ENCODE measurements at regions not wholly inside any gene's neighbourhood (a gene's known extent, or its start where the extent isn't known, plus 50 kb on each side); places are given as distances from the start of the nearest gene placed in this dataset.

DNA sequence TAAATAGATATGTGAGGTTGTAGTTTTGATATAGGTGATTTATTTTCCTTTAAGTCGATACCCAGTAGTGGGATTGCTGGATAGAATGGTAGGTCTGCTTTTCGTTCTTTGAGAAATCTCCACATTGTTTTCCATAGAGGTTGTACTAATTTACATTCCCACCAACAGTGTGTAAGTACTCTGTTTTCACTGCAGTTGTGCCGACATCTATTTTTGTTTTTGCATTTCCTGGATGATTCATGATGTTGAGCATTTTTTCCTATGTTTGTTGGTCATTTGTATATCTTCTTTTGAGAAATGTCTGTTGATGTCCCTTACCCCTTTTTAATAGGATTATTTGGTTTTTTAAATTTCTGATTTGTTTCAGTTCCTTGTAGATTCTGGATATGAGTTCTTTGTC lies 120.7 kb downstream of the NAA11 start:
- Histone ChIP-seq H3K27me3 (ENCODE audit: insufficient read depth, low read depth, low read length) (no peaks in the 10 kb centered on the region), H3K27ac (ENCODE audit: low read length) (no peak overlapping the region), H3K4me2 (ENCODE audit: low read length) (no peak overlapping the region)

DNA sequence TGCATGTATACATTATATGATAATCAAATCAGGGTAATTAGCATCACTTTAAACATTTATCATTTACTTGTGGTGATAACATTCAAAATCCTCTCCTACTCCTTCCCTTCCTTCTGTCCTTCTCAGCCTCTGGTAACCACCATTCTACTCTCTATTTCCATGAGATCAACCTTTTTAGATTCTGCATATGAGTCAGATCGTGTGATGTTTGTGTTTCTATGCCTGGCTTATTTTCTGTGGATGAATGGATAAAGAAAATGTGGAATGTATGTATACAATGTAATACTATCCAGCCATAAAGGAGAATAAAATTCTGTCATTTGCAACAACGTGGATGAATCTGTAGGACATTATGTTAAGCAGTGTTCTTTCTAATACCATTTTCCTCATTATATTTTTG lies 123.9 kb downstream of the NAA11 start:
- H3K9ac ChIP-seq (ENCODE audit: low read length), result no peak overlapping the region
- H3K36me3 ChIP-seq (ENCODE audit: insufficient read depth, low read length), result no peaks in the 10 kb centered on the region
- H3K4me2 ChIP-seq (ENCODE audit: low read length), result no peak overlapping the region
- H3K9me3 ChIP-seq (ENCODE audit: low read length), result no peaks in the 10 kb centered on the region
- H3F3A ChIP-seq (ENCODE audit: insufficient read depth, low read length, poor library complexity, severe bottlenecking), result no peaks in the 10 kb centered on the region
- H3K9me2 ChIP-seq (ENCODE audit: insufficient read depth, low read length), result no peaks in the 10 kb centered on the region
- no peak overlapping the region for H3K27ac ChIP-seq (ENCODE audit: low read length)
- H3K27me3 ChIP-seq (ENCODE audit: insufficient read depth, low read depth, low read length), result no peaks in the 10 kb centered on the region
- H4K20me1 ChIP-seq (ENCODE audit: insufficient read depth), result no peaks in the 10 kb centered on the region
- no peak overlapping the region for H2AFZ ChIP-seq (ENCODE audit: low read depth, low read length)
- H3K79me2 ChIP-seq (replicated peaks; ENCODE audit: insufficient read depth, low read length), result no peaks in the 10 kb centered on the region
- TF ChIP-seq MXI1 (conservative IDR thresholded peaks at IDR 0.05; ENCODE audit: poor library complexity, severe bottlenecking) (no peak), EP300 (conservative IDR thresholded peaks at IDR 0.05; ENCODE audit: poor library complexity, severe bottlenecking) (no peak)
- no peak overlapping the region for H3K4me3 ChIP-seq (ENCODE audit: low read length)

More for the DNA sequence above, 120.7 kb downstream of the NAA11 start:
- H3K9me2 ChIP-seq (ENCODE audit: insufficient read depth, low read length), result no peaks in the 10 kb centered on the region
- no peaks in the 10 kb centered on the region for H3K36me3 ChIP-seq (ENCODE audit: insufficient read depth, low read length)
- H3K4me3 ChIP-seq (ENCODE audit: low read length), result no peak overlapping the region
- H4K20me1 ChIP-seq (ENCODE audit: insufficient read depth), result no peaks in the 10 kb centered on the region
- H3F3A ChIP-seq (ENCODE audit: insufficient read depth, low read length, poor library complexity, severe bottlenecking), result no peaks in the 10 kb centered on the region
- TF ChIP-seq, protein P1, sequence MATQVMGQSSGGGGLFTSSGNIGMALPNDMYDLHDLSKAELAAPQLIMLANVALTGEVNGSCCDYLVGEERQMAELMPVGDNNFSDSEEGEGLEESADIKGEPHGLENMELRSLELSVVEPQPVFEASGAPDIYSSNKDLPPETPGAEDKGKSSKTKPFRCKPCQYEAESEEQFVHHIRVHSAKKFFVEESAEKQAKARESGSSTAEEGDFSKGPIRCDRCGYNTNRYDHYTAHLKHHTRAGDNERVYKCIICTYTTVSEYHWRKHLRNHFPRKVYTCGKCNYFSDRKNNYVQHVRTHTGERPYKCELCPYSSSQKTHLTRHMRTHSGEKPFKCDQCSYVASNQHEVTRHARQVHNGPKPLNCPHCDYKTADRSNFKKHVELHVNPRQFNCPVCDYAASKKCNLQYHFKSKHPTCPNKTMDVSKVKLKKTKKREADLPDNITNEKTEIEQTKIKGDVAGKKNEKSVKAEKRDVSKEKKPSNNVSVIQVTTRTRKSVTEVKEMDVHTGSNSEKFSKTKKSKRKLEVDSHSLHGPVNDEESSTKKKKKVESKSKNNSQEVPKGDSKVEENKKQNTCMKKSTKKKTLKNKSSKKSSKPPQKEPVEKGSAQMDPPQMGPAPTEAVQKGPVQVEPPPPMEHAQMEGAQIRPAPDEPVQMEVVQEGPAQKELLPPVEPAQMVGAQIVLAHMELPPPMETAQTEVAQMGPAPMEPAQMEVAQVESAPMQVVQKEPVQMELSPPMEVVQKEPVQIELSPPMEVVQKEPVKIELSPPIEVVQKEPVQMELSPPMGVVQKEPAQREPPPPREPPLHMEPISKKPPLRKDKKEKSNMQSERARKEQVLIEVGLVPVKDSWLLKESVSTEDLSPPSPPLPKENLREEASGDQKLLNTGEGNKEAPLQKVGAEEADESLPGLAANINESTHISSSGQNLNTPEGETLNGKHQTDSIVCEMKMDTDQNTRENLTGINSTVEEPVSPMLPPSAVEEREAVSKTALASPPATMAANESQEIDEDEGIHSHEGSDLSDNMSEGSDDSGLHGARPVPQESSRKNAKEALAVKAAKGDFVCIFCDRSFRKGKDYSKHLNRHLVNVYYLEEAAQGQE (IDR thresholded peaks at IDR 0.05; ENCODE audit: borderline replicate concordance), result no peak
- TF ChIP-seq MXI1 (conservative IDR thresholded peaks at IDR 0.05; ENCODE audit: poor library complexity, severe bottlenecking), result no peak
- TF ChIP-seq, protein P2, sequence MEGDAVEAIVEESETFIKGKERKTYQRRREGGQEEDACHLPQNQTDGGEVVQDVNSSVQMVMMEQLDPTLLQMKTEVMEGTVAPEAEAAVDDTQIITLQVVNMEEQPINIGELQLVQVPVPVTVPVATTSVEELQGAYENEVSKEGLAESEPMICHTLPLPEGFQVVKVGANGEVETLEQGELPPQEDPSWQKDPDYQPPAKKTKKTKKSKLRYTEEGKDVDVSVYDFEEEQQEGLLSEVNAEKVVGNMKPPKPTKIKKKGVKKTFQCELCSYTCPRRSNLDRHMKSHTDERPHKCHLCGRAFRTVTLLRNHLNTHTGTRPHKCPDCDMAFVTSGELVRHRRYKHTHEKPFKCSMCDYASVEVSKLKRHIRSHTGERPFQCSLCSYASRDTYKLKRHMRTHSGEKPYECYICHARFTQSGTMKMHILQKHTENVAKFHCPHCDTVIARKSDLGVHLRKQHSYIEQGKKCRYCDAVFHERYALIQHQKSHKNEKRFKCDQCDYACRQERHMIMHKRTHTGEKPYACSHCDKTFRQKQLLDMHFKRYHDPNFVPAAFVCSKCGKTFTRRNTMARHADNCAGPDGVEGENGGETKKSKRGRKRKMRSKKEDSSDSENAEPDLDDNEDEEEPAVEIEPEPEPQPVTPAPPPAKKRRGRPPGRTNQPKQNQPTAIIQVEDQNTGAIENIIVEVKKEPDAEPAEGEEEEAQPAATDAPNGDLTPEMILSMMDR (IDR thresholded peaks at IDR 0.05; ENCODE audit: poor library complexity, severe bottlenecking), result no peak
- TF ChIP-seq SMC3 (conservative IDR thresholded peaks at IDR 0.05; ENCODE audit: poor library complexity), result no peak
- no peak for TF ChIP-seq EP300 (conservative IDR thresholded peaks at IDR 0.05; ENCODE audit: poor library complexity, severe bottlenecking)
- TF ChIP-seq TAF1 (IDR thresholded peaks at IDR 0.05; ENCODE audit: low read depth), result no peak
- TF ChIP-seq POLR2AphosphoS5 (IDR thresholded peaks at IDR 0.05), result no peak
- TF ChIP-seq EZH2 (IDR thresholded peaks at IDR 0.05; ENCODE audit: borderline replicate concordance, insufficient read depth, low read length, poor library complexity, severe bottlenecking), result no peak
- no peak for TF ChIP-seq RAD21 (conservative IDR thresholded peaks at IDR 0.05)
- no peak overlapping the region for H2AFZ ChIP-seq (ENCODE audit: low read depth, low read length)
- no peaks in the 10 kb centered on the region for H3K79me2 ChIP-seq (replicated peaks; ENCODE audit: insufficient read depth, low read length)
- no peak overlapping the region for H3K9ac ChIP-seq (ENCODE audit: low read length)
- no peaks in the 10 kb centered on the region for H3K9me3 ChIP-seq (ENCODE audit: low read length)

GRCh38 chr4:79199743-79200142 lies 126.1 kb downstream of the NAA11 start:
- H3K27ac ChIP-seq (ENCODE audit: low read length), result no peak overlapping the region
- H2AFZ ChIP-seq (ENCODE audit: low read depth, low read length), result no peak overlapping the region
- H3K9ac ChIP-seq (ENCODE audit: low read length), result no peak overlapping the region
- no peaks in the 10 kb centered on the region for H3F3A ChIP-seq (ENCODE audit: insufficient read depth, low read length, poor library complexity, severe bottlenecking)
- no peaks in the 10 kb centered on the region for H4K20me1 ChIP-seq (ENCODE audit: insufficient read depth)
- no peak overlapping the region for H3K4me2 ChIP-seq (ENCODE audit: low read length)
- no peaks in the 10 kb centered on the region for H3K9me2 ChIP-seq (ENCODE audit: insufficient read depth, low read length)
- H3K79me2 ChIP-seq (replicated peaks; ENCODE audit: insufficient read depth, low read length), result no peaks in the 10 kb centered on the region
- H3K9me3 ChIP-seq (ENCODE audit: low read length), result no peaks in the 10 kb centered on the region
- no peaks in the 10 kb centered on the region for H3K27me3 ChIP-seq (ENCODE audit: insufficient read depth, low read depth, low read length)
- no peaks in the 10 kb centered on the region for H3K36me3 ChIP-seq (ENCODE audit: insufficient read depth, low read length)
- no peak overlapping the region for H3K4me3 ChIP-seq (ENCODE audit: low read length)
- TF ChIP-seq TAF1 (IDR thresholded peaks at IDR 0.05; ENCODE audit: low read depth), result no peak
- TF ChIP-seq RAD21 (conservative IDR thresholded peaks at IDR 0.05), result no peak
- TF ChIP-seq MXI1 (conservative IDR thresholded peaks at IDR 0.05; ENCODE audit: poor library complexity, severe bottlenecking), result no peak
- TF ChIP-seq, protein P1 (IDR thresholded peaks at IDR 0.05; ENCODE audit: borderline replicate concordance), result no peak
- TF ChIP-seq, protein P2 (IDR thresholded peaks at IDR 0.05; ENCODE audit: poor library complexity, severe bottlenecking), result no peak
- TF ChIP-seq SMC3 (conservative IDR thresholded peaks at IDR 0.05; ENCODE audit: poor library complexity), result no peak
- TF ChIP-seq EZH2 (IDR thresholded peaks at IDR 0.05; ENCODE audit: borderline replicate concordance, insufficient read depth, low read length, poor library complexity, severe bottlenecking), result no peak
- TF ChIP-seq POLR2AphosphoS5 (IDR thresholded peaks at IDR 0.05), result no peak
- TF ChIP-seq EP300 (conservative IDR thresholded peaks at IDR 0.05; ENCODE audit: poor library complexity, severe bottlenecking), result no peak
